SK-N-SH (cell line): ENCODE measurements at regions not wholly inside any gene's neighbourhood (a gene's known extent, or its start where the extent isn't known, plus 50 kb on each side); places are given as distances from the start of the nearest gene placed in this dataset.

ENCODE experiments used
- CTCF ChIA-PET: fragments of 300-600, 350-600 bp; formaldehyde crosslinking; extraction: SDS; loops from one replicate; lab custom pipeline; 2021; lab: Yijun Ruan, JAX
- POLR2A ChIA-PET: fragments of 350-600 bp; sonication (Branson Sonifier 250); formaldehyde crosslinking; extraction: SDS; loops from one replicate; lab custom pipeline; 2020; ENCODE audit warnings: antibody characterized with exemption, inconsistent platforms; lab: Yijun Ruan, JAX
- DNase-seq: peaks from one replicate; pipeline ENCODE4 v3.0.0; 2012
- H2AFZ ChIP-seq: fragments of 200-600 bp; sonication (generic); 2 replicates; pipeline ENCODE4 v1.8.1; 2016; ENCODE audit warnings: antibody characterized with exemption, mild to moderate bottlenecking, low read depth
- H3F3A ChIP-seq: fragments of 200-600 bp; sonication (generic); replicated peaks from 2 replicates; pipeline ENCODE3; 2016; ENCODE audit warnings: antibody characterized with exemption, mild to moderate bottlenecking; ENCODE audit not compliant: insufficient read depth
- H3K27ac ChIP-seq, 2 experiments: fragments of 200-500 bp in 1 of 2; fragments of 200-600 bp in 1 of 2; sonication (Bioruptor generic) in 1 of 2; sonication (generic), shearing (Covaris generic) in 1 of 2; 2 replicates each; pipeline versions ENCODE4 v1.5.1 to v1.6.1; 2014 to 2016; ENCODE audit warnings: low read depth in 2 of 2, inconsistent platforms in 1 of 2, low read length in 1 of 2, mild to moderate bottlenecking in 1 of 2, mixed read lengths in 1 of 2
- H3K27me3 ChIP-seq: fragments of 200-600 bp; sonication (generic), shearing (Covaris generic); 2 replicates; pipeline ENCODE4 v1.6.1; 2016; ENCODE audit warnings: mixed run types; ENCODE audit not compliant: insufficient read depth
- H3K36me3 ChIP-seq, 2 experiments: fragments of 200-500 bp in 1 of 2; fragments of 200-600 bp in 1 of 2; sonication (Bioruptor generic) in 1 of 2; sonication (generic) in 1 of 2; replicated peaks in 1 of 2; 2 replicates each; pipeline versions ENCODE3 to v1.5.1; 2014 to 2016; ENCODE audit warnings: low read length in 1 of 2, mild to moderate bottlenecking in 1 of 2; ENCODE audit not compliant: insufficient read depth in 2 of 2, control insufficient read depth in 1 of 2
- H3K4me1 ChIP-seq, 2 experiments: fragments of 200-500 bp in 1 of 2; fragments of 200-600 bp in 1 of 2; sonication (Bioruptor generic) in 1 of 2; sonication (generic), shearing (Covaris generic) in 1 of 2; 2 replicates each; pipeline versions ENCODE4 v1.5.1 to v1.6.1; 2014 to 2016; ENCODE audit warnings: low read depth in 1 of 2, low read length in 1 of 2, mixed run types in 1 of 2; ENCODE audit not compliant: insufficient read depth in 2 of 2, control insufficient read depth in 1 of 2
- H3K4me2 ChIP-seq: fragments of 200-600 bp; sonication (generic), shearing (Covaris generic); 2 replicates; pipeline ENCODE4 v1.6.1; 2017; ENCODE audit warnings: mixed run types
- H3K4me3 ChIP-seq, 2 experiments: fragments of 200-500 bp in 1 of 2; fragments of 200-600 bp in 1 of 2; sonication (Bioruptor generic) in 1 of 2; sonication (generic), shearing (Covaris generic) in 1 of 2; 2 replicates each; pipeline versions ENCODE4 v1.5.1 to v1.8.1; 2014 to 2016; ENCODE audit warnings: low read depth in 2 of 2, inconsistent platforms in 1 of 2, low read length in 1 of 2, mild to moderate bottlenecking in 1 of 2, mixed read lengths in 1 of 2, moderate library complexity in 1 of 2
- H3K79me2 ChIP-seq: fragments of 200-600 bp; sonication (generic); 2 replicates; pipeline ENCODE4 v1.8.1; 2017; ENCODE audit warnings: mild to moderate bottlenecking; ENCODE audit not compliant: insufficient read depth
- H3K9ac ChIP-seq: fragments of 200-600 bp; sonication (generic); 2 replicates; pipeline ENCODE4 v1.6.1; 2017; ENCODE audit warnings: mixed run types
- H3K9me2 ChIP-seq: fragments of 200-600 bp; sonication (generic); 2 replicates; pipeline ENCODE4 v1.6.1; 2017; ENCODE audit warnings: mixed run types
- H3K9me3 ChIP-seq: fragments of 200-600 bp; sonication (generic); 2 replicates; pipeline ENCODE4 v1.6.1; 2017; ENCODE audit warnings: mixed run types, mild to moderate bottlenecking, moderate library complexity
- H4K20me1 ChIP-seq: fragments of 200-600 bp; sonication (generic); 2 replicates; pipeline ENCODE4 v1.6.1; 2017; ENCODE audit warnings: mild to moderate bottlenecking, mixed run types; ENCODE audit not compliant: insufficient read depth
- ELF1 ChIP-seq: IDR thresholded peaks from 2 replicates; pipeline ENCODE4 v1.4.0; 2012
- FOSL2 ChIP-seq: IDR thresholded peaks from 2 replicates; pipeline ENCODE4 v1.4.0; 2012; ENCODE audit warnings: low read depth, mild to moderate bottlenecking, moderate library complexity, borderline replicate concordance
- FOXJ3 ChIP-seq: sonication (generic); formaldehyde crosslinking; IDR thresholded peaks from 2 replicates; pipeline ENCODE4 v1.5.1; 2020; ENCODE audit warnings: mild to moderate bottlenecking, missing genetic modification reagents
- GATA2 ChIP-seq: sonication (generic); formaldehyde crosslinking; IDR thresholded peaks from 2 replicates; pipeline ENCODE4 v1.5.0; 2020; ENCODE audit warnings: mild to moderate bottlenecking, missing genetic modification reagents
- JUND ChIP-seq: IDR thresholded peaks from 2 replicates; pipeline ENCODE4 v1.4.0; 2012
- MEF2A ChIP-seq: IDR thresholded peaks from 2 replicates; pipeline ENCODE4 v1.4.0; 2012; ENCODE audit warnings: low read depth, borderline replicate concordance
- MXI1 ChIP-seq: IDR thresholded peaks from 2 replicates; pipeline ENCODE4 v1.6.1; 2012; ENCODE audit warnings: mild to moderate bottlenecking, low read depth, low read length, improper control_type of control experiment
- RFX5 ChIP-seq: IDR thresholded peaks from 2 replicates; pipeline ENCODE4 v1.6.1; 2012; ENCODE audit warnings: mild to moderate bottlenecking, improper control_type of control experiment, low read length
- SIN3A ChIP-seq: IDR thresholded peaks from 2 replicates; pipeline ENCODE4 v1.6.1; 2012; ENCODE audit warnings: low read depth, mild to moderate bottlenecking, low read length, moderate library complexity, borderline replicate concordance
- TEAD4 ChIP-seq: IDR thresholded peaks from 2 replicates; pipeline ENCODE4 v1.4.0; 2012; ENCODE audit warnings: mild to moderate bottlenecking, borderline replicate concordance; ENCODE audit not compliant: insufficient read depth
- WGBS: methylation state at CpG from one replicate; pipeline ENCODE4 v1.1.6; 2017; ENCODE audit warnings: low lambda C conversion rate; 5-methylcytosine and 5-hydroxymethylcytosine counted together
- TF ChIP-seq, protein P1 (sequence below): fragments of 200-600 bp; sonication (generic); IDR thresholded peaks from 2 replicates; pipeline ENCODE4 v1.6.1; 2017; ENCODE audit warnings: antibody characterized with exemption, mild to moderate bottlenecking, moderate library complexity
- TF ChIP-seq, protein P2 (sequence below): IDR thresholded peaks from 2 replicates; pipeline ENCODE4 v1.4.0; 2012; ENCODE audit warnings: low read depth
- TF ChIP-seq, protein P3 (sequence below): IDR thresholded peaks from 2 replicates; pipeline ENCODE4 v1.6.1; 2012; ENCODE audit warnings: mild to moderate bottlenecking, low read depth, low read length, moderate library complexity
- TF ChIP-seq, protein P4 (sequence below): IDR thresholded peaks from 2 replicates; pipeline ENCODE4 v1.4.0; 2012; ENCODE audit warnings: low read depth, borderline replicate concordance

DNA sequence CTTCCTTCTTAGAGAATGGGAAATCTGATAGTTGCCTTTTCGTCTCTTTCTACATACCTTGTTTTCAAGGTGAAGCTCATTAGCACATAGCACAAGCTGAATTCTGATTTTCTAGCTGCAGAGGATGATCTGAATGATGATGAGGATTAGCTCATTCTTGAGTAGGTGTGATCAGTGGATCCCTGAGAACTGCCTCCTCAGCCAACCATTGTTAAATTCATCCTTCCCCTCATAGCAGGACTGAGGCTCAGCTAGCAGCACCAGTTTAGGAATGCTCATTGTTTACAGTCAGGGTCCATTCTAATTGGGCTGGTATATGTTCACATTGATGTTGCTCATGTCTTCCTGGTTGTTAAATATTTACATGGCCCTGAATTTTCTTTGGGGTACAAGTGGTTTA is 299.9 kb upstream of the MME start:
- ChIA-PET CTCF (interaction anchor here (0.7 to 1.1 kb wide), 3 partner anchors 15 to 544 kb away, joined by 3 to 4 read pairs (median 3); no protein-coding TSS in a partner anchor), POLR2A (no interaction called here)
- H3K27me3 ChIP-seq, result no peaks in the 10 kb centered on the region
- no peak overlapping the region for H3K4me2 ChIP-seq
- no peaks in the 10 kb centered on the region for H3K9me2 ChIP-seq
- H2AFZ ChIP-seq, result no peak overlapping the region; the same call in 1 of the 2 replicates
- no peaks in the 10 kb centered on the region for H4K20me1 ChIP-seq
- no peak overlapping the region for H3K4me3 ChIP-seq
- no peaks in the 10 kb centered on the region for H3K79me2 ChIP-seq
- H3K9ac ChIP-seq, result no peak overlapping the region
- H3K9me3 ChIP-seq, result no peaks in the 10 kb centered on the region
- TF ChIP-seq MEF2A (no peak), TEAD4 (no peak), FOSL2 (no peak), GATA2 (CRISPR knock-in tag) (no peak), SIN3A (no peak), FOXJ3 (CRISPR knock-in tag) (no peak), RFX5 (no peak), MXI1 (no peak), JUND (no peak), ELF1 (no peak)
- TF ChIP-seq, protein P1, sequence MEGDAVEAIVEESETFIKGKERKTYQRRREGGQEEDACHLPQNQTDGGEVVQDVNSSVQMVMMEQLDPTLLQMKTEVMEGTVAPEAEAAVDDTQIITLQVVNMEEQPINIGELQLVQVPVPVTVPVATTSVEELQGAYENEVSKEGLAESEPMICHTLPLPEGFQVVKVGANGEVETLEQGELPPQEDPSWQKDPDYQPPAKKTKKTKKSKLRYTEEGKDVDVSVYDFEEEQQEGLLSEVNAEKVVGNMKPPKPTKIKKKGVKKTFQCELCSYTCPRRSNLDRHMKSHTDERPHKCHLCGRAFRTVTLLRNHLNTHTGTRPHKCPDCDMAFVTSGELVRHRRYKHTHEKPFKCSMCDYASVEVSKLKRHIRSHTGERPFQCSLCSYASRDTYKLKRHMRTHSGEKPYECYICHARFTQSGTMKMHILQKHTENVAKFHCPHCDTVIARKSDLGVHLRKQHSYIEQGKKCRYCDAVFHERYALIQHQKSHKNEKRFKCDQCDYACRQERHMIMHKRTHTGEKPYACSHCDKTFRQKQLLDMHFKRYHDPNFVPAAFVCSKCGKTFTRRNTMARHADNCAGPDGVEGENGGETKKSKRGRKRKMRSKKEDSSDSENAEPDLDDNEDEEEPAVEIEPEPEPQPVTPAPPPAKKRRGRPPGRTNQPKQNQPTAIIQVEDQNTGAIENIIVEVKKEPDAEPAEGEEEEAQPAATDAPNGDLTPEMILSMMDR, result no peak
- TF ChIP-seq, protein P2, sequence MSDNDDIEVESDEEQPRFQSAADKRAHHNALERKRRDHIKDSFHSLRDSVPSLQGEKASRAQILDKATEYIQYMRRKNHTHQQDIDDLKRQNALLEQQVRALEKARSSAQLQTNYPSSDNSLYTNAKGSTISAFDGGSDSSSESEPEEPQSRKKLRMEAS, result no peak
- TF ChIP-seq, protein P3, sequence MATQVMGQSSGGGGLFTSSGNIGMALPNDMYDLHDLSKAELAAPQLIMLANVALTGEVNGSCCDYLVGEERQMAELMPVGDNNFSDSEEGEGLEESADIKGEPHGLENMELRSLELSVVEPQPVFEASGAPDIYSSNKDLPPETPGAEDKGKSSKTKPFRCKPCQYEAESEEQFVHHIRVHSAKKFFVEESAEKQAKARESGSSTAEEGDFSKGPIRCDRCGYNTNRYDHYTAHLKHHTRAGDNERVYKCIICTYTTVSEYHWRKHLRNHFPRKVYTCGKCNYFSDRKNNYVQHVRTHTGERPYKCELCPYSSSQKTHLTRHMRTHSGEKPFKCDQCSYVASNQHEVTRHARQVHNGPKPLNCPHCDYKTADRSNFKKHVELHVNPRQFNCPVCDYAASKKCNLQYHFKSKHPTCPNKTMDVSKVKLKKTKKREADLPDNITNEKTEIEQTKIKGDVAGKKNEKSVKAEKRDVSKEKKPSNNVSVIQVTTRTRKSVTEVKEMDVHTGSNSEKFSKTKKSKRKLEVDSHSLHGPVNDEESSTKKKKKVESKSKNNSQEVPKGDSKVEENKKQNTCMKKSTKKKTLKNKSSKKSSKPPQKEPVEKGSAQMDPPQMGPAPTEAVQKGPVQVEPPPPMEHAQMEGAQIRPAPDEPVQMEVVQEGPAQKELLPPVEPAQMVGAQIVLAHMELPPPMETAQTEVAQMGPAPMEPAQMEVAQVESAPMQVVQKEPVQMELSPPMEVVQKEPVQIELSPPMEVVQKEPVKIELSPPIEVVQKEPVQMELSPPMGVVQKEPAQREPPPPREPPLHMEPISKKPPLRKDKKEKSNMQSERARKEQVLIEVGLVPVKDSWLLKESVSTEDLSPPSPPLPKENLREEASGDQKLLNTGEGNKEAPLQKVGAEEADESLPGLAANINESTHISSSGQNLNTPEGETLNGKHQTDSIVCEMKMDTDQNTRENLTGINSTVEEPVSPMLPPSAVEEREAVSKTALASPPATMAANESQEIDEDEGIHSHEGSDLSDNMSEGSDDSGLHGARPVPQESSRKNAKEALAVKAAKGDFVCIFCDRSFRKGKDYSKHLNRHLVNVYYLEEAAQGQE, result no peak
- TF ChIP-seq, protein P4, sequence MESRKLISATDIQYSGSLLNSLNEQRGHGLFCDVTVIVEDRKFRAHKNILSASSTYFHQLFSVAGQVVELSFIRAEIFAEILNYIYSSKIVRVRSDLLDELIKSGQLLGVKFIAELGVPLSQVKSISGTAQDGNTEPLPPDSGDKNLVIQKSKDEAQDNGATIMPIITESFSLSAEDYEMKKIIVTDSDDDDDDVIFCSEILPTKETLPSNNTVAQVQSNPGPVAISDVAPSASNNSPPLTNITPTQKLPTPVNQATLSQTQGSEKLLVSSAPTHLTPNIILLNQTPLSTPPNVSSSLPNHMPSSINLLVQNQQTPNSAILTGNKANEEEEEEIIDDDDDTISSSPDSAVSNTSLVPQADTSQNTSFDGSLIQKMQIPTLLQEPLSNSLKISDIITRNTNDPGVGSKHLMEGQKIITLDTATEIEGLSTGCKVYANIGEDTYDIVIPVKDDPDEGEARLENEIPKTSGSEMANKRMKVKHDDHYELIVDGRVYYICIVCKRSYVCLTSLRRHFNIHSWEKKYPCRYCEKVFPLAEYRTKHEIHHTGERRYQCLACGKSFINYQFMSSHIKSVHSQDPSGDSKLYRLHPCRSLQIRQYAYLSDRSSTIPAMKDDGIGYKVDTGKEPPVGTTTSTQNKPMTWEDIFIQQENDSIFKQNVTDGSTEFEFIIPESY, result no peak
- no peak for DNase-seq
- H3K27ac ChIP-seq, result no peak overlapping the region; a peak in 1 of 4 replicates
- no peaks in the 10 kb centered on the region for H3F3A ChIP-seq
- H3K36me3 ChIP-seq, result no peaks in the 10 kb centered on the region
- 42% methylated on average over 1 of the region's 1 CpG for whole genome bisulfite sequencing
- no peaks in the 10 kb centered on the region for H3K4me1 ChIP-seq
